HG02623 (cell line): ENCODE measurements at regions not wholly inside any gene's neighbourhood (a gene's known extent, or its start where the extent isn't known, plus 50 kb on each side); places are given as distances from the start of the nearest gene placed in this dataset.
"Not testable (repeated sequence)": the region's sequence is repeated elsewhere in the genome, so short reads cannot be mapped to it uniquely, and the experiment has no call there.

Experiments
- ATAC-seq: cut with Tn5 transposase; IDR thresholded peaks from one replicate; pipeline ENCODE4 v1.9.1; 2021; ENCODE audit warnings: moderate library complexity; ENCODE audit not compliant: unreplicated experiment

DNA sequence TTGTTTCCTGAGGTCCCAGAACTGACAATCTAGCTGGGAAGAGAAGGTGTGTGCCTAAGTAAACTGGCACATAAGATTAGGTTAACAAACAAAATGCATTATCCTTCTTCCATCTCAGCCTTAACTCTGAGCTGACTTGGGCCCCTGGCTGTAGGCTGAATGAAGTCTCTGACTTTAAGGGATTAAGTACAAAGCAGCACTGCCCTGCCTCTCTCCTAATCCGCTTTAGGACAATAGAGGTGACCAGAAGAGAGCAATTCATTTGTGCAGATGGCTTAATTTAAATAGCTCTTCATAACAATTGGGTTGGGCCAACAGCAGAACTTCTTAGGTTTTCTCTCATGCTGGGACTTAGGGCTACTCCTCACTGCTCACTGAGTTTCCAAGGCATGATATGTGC is 181.6 kb upstream of the SOX14 start:
- no peak for ATAC-seq

DNA sequence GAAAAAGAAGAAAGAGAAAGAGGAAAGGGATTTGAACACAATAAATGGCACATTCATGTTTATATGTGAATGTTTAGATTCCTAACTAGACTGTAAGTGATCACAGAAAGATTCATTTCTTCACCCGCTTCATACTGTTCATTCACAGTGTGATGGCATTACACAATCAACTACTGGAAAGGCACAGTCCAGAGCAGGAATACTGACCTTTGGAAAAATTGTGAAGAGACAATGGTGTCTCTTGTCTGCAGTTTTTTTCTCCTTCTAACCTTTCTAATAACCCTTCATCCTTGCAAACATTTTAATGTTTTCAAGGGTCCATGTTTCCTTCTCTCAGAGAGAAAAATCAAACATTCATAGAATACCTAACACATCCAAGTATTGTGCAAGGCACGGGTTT is 180.9 kb upstream of the SOX14 start:
- no peak for ATAC-seq

DNA sequence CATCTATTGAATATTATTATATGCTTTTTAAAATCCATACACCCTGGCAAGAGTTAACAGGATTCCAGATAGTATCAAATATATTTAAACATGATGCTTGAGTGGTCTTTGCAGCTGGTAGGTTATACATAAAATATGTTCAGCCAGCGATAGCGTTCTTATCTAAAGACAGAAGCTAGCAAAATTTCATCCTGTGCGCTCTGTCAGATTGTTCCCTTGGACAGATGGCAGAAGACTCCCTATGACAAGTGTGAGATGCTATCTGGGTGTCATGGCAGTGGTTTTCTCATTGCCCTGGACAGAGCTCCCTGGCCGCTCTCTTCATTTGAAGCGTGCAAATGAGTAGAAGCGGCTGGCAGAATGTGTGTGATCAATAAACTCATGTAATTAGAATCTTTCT is 175.2 kb upstream of the SOX14 start:
- no peak for ATAC-seq

DNA sequence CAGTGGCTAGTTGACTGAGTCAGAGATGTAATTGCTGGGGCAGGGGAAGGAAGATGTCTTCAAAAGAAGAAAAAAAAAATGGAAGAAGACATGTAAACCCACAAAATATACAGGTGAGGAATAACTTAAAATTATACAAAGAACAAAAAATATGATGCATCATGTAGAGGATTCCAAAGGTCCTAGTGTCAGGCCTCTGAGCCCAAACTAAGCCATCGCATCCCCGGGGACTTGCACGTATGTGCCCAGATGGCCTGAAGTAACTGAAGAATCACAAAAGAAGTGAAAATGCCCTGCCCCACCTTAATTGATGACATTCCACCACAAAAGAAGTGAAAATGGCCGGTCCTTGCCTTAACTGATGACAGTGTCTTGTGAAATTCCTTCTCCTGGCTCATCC is 168.7 kb upstream of the SOX14 start:
- ATAC-seq = not testable (repeated sequence)

DNA sequence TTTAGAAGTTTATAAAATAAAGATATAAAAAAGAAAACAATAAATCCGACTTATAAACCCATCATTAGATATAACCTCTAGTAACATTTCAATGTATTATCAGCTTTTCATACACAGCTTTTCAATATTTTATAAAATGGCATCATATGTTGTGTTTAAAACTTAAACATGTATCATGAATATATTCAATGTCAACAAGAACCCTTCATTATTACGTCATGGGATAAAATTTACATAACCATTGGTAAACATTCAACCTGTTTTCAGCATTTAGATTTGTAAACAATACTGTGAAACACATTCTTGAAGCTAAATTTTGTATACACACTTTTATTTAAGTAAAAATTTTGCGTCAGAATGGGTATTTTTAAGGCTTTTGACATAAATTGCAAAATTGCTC is 153.4 kb upstream of the SOX14 start:
- ATAC-seq = no peak

DNA sequence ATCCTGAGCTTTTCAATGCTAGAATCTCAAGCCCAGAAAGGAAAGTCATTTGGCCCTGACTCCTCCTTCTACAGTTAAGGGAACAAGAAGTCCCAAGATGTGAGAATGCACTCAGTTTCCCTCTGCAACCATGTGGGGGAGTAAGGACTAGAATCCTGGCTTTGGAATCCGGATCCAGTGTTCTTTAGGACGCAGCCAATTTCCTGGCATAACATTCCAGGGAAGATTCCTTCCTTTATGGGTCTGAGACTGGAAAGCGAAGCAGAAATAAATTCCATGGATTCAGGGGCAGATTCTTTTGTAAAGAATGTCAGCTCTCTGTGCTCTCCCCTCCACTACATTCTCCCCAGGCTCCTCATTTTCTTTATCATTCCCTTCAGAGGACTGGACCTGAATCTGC is 151.8 kb upstream of the SOX14 start:
- no peak for ATAC-seq

DNA sequence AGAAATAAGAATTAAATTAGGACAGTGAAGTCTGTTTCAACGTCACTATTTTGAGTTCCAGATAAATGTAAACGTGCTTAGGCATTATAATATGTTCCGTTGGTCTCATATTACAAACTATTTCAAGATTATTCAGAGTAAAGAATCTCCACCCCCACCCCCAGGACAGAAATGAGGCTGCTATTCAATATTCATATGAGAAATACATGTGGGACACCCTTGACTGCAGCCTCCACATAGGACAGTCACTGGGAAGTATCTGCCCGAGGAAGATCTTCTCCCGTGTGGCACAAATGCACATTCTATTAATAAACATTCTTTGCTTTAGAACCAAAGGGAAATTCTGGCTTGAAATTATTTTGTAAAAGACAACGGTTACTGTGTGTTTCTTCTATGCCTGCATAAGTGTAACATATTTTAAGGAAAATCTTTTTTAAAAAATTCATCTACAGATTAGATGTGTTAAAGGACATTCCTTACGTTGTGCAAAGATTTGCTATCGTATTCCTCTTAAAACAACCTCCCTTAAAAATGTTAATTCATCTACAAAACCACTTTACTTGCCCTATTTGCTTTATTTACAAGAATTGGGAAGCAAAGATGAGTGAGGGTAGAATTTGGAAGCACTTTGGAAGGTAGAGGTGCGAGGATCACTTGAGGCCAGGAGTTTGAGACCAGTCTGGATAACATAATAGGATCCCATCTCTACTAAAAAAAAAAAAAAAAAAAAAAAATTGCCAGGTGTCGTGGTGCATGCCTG is 148.3 kb upstream of the SOX14 start:
- no peak for ATAC-seq

DNA sequence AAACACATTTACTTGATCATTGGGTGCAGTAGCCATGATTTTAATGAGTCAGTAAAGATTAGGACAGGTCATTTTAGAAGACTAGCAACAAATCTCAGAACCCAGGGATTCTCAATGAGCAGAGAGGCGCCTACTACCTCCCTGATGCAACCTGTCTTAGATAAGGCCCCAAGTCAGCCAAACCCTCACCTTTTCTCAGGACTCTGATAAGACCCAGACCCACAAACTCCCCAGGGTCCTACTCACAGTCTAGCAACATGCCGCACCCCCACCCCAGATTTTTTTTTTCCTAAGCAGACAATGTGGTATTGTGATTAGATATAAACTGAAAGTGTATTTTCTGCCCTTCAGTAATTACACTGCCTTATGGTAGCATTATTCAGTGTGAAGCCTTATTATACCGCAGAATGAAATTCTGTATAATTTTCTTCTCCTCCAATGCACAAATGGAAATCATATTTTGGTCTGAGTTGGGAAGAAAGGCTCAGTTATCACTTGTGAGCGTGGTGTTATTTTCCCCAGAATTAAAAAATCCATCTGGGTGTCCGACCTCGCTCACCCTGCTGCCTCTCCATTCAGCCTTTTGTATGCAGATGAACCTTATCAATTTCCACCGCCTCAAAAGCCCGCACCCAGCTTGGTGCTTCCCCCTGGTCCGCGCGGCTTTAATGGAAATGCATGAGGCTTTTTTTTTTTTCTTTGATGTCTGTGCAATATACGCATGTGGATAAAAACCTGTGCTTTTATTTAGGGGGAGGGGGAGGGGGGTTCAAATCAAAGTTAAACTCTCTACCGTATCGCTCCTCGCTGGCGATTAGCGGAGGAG is 122.0 kb upstream of the SOX14 start:
- ATAC-seq = no peak

DNA sequence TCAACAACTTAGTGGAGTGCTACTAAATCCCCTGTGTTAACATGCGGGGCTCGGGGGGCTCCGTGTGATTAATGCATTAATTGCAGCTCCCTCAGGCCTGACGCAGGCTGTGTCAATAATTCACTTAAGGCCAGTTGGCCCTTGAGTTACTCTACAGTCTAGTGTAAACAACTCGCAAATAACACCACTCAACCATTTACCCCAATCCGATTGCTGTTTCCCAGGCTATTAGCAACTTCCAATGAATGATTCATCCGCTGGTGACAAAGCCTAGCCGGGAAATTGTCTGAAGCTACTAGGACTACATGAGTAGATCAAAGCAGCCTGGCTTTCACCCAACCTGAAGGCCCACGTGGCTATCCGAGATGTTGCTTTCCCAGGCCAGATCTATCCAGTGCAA is 121.3 kb upstream of the SOX14 start:
- ATAC-seq = no peak

DNA sequence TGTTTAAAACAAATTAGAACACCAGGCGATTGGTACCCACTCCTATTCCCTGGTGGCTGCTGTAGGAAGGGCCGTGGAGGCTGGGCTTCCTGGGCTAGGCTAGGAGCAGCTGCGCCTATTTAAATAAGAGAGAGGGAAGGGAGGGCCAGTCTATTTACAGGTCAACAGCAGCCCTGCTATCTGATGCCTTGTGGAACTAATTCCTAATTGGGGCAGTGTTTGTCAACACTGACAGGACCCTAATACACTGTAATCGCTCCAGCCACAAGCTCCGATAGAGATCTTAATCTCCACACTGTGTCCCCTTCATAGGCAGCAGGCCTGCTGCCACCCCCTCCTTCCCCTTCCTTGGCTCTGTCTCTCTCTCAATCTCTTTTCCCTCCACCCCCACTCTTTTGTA is 116.9 kb upstream of the SOX14 start:
- ATAC-seq = no peak

DNA sequence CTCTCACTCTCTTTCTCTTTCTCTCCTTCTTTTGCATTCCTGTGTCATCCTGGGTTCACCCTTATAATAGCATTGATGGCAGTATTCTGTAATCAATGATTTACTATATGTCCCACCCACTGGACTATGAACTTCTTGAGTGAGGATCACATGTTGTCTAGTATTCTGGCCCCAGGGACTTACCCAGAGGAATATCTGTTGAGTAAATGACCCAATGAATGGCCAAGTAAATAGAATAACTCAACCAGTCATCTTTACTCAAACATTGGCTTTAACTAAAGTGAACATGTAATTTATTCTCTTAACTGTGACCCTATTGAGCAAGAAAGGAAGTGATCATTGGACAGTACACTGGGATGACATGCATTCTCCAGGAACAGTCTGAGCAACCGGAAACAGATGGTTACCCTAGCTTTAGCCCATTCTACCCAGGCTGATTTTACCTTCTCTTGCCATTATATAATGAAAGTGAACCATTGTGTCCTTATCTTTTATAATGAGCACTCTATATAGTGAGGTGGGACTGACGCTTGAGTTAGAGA is 94.5 kb upstream of the SOX14 start:
- no peak for ATAC-seq

DNA sequence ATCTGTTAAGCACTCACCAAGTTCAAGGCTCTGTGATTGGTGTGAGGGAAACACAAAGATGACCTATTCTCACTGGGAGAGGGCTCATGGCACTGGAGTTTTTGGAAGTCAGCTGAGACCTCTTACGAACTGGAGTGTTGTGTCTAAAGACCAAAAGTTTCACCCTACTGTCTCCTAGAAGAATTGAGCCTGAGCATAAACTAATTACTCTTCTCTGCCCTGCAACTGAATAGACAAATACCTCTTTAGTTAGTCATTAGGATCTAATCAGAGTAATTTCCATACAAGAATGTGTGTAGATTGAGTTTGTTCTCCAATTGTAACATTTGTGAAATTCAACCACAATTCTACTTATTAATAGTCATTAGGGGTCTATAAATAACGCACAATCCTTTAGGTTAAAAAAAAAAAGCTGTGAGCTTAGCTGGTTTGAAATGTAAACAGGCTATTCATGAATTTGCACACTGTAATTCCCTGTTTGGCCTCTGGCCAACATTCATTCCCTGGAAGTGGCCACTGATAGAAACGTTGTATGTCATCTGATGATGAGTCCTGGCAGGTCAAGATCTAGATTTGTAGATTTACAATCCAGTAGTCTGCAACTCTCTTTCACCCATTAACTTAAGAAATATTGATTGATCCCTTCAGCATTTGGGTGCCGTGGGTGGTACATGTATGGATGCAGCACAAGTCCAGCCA is 76.8 kb upstream of the SOX14 start:
- ATAC-seq = no peak

DNA sequence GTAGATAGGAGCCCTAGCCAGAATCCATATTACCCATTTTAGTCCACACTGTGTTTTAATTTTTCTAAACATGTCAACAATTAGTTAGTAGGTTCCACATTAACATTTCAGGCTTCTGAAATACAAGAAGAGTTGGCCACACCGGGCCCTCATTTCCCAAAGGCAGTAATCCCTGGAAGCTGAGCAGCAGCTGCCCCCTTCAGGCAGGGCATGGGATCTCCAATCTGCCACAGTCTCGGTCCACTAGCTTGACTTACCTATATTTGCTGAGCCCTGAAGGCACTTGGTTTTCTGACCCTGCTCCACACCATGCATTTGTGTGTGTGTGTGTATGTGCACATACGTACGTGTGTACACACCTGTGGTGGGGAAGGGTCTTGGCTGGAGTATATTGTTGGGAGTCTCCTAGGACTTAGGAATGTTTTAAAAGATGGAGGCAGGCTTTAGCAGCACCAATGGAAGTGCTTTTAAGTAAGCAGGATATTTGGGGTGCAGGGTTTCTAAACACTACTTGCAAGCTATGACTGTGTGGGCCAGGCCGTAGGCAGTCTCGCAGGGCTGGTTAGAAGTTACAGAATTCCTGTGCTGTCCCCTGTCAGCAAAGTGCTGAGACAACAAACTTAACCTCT is 71.2 kb upstream of the SOX14 start:
- no peak for ATAC-seq

DNA sequence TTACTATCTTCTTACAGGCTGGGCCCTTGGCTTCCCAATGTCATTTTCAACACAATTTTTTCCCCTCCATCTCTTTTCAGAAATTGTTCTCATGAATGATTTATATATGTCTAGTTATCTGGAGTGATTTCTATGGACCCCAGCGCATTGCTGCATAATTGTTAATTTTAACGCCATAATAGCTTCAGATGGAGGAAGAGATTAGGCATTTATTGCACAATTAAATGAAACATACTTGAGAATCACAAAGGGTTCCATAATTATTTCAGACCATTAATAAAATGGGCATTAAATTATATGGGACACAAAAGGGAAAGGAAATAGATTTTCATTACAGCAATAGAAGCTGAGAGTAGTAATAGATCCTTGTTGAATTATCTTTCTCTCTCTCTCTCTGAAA is 70.3 kb upstream of the SOX14 start:
- ATAC-seq = no peak

DNA sequence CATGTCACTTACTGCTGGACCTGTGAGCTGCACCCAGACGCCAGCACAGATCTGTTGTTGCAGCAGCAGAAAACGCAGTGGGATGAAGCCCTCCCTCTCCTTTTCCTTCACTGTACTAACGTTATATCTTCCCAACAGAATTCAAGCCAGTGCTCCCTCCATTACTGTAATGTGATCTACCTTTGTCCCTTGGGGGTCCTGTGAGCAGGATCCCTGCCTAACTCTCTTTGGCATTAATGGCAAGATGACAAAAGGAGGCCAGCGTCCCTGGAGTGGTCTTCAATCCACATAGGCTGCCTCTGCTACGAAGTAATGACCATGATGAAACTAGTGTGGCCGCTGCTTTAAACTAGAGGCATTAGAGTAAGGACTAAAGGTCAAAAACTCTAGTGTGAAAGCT is 69.3 kb upstream of the SOX14 start:
- ATAC-seq = no peak

DNA sequence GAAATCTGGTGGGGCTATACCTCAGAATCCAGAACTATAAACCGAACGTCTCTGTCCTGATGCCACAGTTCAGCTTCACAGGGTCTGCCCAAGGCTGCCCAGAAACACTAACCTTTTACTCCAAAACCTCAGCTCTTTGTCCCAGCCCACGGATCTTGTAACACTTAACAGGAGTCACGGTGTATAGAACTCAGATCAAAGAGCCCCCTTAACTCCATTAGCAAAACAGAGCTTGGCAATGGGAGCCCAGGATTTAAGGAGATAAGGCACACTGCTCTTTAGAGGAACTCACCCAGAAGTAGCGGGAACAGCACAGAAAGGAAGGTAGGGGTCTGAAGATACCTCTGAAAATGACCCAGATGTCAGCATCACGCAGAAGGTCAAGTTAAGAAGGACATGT is 68.8 kb upstream of the SOX14 start:
- ATAC-seq = no peak

DNA sequence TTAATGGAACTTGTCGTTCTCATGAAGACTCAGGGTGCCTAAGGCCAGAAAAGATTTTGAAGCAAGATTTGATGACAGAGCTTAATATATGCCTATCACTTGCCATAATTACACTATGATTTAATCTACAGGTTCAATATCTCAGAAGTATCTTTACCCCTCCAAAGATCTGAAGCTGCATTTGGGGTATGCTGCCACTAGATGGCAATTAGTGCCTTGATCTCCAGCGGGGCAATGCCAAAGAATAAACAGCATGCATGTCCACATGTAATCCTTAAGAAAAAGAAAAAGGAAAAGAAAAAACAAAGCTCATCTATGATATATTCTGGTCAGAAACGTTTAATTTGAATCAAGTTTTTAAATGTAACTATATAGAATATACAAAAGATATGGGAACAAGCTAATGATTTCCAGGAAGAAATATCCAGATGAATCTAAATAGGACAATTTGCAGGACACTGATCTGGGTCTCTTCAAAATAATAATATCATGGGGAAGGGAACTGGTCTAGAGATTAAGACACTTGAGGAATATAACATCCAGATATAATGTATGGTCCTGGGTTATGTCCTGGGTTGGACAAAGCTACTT is 55.0 kb upstream of the SOX14 start:
- ATAC-seq = no peak

DNA sequence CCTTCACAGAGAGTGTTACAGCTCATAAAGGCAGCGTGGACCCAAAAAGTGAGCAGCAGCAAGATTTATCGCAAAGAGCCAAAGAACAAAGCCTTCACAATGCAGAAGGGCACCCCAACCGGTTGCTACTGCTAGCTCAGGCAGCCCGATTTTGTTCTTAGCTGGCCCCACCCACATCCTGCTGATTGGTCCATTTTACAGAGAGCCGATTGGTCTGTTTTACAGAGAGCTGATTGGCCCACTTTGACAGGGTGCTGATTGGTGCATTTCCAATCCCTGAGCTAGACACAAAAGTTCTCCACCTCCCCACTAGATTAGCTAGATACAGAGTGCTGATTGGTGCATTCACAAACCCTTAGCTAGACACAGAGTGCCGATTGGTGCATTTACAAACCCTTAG is 50.1 kb upstream of the SOX14 start:
- not testable (repeated sequence) for ATAC-seq
